IPS DF 19.7 (cell line): ENCODE measurements at regions not wholly inside any gene's neighbourhood (a gene's known extent, or its start where the extent isn't known, plus 50 kb on each side); places are given as distances from the start of the nearest gene placed in this dataset.

Source experiments
- DNase-seq: peaks from one replicate; pipeline ENCODE4 v3.0.0-alpha.2; 2013; ENCODE audit warnings: low read depth, low spot score

GRCh38 chr4:121227341-121227792, 63.2 kb upstream of the TNIP3 start:
- no peak for DNase-seq

DNA sequence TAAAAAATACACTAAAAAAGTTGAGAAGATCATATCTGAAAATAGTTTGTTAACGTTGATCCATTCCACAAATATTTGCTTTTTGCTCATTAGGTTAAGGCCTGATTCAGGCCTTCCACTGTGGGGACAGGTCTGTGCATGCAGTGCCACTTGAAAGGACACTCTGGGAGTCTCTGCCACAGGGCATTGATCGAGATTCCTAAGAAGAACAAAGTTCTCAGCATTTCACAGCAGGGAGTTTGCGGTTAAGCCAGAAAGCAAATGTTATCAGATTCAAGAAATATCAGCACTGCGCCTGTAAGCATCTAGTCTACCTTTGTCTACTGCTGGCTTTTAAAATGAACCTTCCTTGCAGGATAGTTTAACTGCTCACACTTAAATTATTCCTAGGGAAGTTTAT, 62.2 kb upstream of the TNIP3 start:
- no peak for DNase-seq

- no peak for DNase-seq
Observed at GRCh38 chr4:121221608-121222007, 57.5 kb upstream of the TNIP3 start.

DNA sequence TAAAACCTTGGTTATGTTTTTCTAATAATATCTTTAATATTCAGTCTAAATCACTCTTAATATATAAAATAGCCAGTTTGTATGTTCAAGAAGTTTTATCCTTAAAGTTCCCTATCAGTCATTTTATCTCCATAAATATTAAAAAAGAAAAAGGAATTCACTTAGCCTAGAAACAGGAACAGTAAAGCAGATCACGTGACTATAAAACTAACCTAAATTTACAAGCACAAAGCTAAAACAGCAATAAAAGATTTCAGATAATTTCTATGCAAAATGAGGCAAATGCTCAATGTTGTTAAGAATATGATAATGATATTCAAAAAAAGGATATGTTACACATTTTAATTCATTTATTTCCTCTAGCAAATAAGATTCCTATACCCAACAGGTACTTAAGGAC, 57.1 kb upstream of the TNIP3 start:
- no peak for DNase-seq

DNA sequence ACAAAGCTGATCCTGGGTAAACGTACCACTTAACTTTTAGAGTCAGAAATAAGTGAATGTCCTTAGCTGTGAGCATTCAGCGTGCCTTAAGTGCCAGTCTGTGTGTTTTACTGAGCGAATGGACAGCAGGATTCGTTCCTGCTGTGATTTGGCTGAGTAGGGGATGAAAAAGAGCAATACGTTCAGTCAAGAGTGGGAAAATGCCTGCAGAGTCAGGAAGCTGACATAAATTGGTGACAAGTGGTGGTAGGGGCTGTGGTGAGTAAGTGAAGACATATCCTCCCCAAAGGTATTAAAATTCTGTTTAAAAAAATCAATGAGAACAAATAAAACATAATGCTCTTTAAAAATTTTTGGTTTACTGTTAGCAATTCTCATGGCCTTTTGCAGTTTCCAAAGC, 56.6 kb upstream of the TNIP3 start:
- DNase-seq: no peak

- no peak for DNase-seq
Observed at GRCh38 chr4:121219227-121219626, 55.1 kb upstream of the TNIP3 start.

DNA sequence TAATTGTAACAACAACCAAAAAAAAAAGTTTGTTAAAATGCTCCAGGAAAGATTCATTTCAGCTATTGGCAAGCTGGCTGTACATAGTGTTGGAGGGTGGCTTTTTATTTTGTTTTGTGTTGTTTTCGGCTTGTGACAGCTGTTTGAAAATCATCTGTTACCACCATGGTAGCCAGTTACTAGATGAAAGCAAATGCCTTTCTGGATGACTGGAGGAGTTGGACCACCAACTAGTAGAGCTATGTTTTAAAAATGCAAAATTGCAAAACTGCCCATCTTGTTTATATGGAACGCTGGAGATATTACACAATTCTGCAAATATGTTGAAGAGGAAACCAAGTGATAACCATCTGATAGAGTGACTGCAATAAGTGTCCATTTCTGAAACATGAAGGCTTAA, 53.2 kb upstream of the TNIP3 start:
- DNase-seq: no peak

DNA sequence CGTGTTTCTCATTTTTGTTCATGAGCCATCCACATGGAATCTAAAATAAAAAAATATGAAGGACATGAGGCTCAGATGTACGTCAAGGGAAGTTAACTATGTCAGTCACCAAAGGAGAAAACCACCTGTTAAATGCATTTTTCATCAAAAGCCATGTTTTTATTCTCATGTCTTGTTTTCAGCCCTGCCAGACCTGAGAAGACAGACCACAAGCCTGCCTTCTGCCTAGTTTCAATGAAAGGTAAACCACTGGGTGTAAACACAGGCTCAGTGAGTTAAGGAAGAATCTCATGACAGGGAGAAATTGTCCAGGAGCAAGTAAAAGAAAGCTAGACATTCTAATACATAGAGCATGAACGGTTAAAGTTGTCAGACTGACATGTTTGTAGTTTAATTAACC, 52.3 kb upstream of the TNIP3 start:
- no peak for DNase-seq

GRCh38 chr4:121213940-121214339, 49.8 kb upstream of the TNIP3 start:
- no peak for DNase-seq
